CD14-positive monocyte (primary cell): ENCODE measurements at regions not wholly inside any gene's neighbourhood (a gene's known extent, or its start where the extent isn't known, plus 50 kb on each side); places are given as distances from the start of the nearest gene placed in this dataset.
"Not testable (repeated sequence)": the region's sequence is repeated elsewhere in the genome, so short reads cannot be mapped to it uniquely, and the experiment has no call there.

Source experiments
- DNase-seq, 3 donors: peaks; one replicate each; pipeline ENCODE4 v3.0.0-alpha.2; 2011 to 2022
- H2AFZ ChIP-seq: 2 replicates; pipeline ENCODE4 v1.6.0; 2012; ENCODE audit warnings: mild to moderate bottlenecking, low read depth, low read length, inconsistent platforms; ENCODE audit not compliant: insufficient read depth, poor library complexity, severe bottlenecking
- H3K27ac ChIP-seq, 2 donors: 1 replicate in 1 of 2; 2 replicates in 1 of 2; pipeline ENCODE4 v1.5.1; 2012 to 2013; ENCODE audit warnings: low read length in 2 of 2, control low read depth in 1 of 2, inconsistent platforms in 1 of 2, low read depth in 1 of 2, mild to moderate bottlenecking in 1 of 2
- H3K27me3 ChIP-seq, 2 donors: one replicate each; pipeline versions ENCODE4 v1.6.0 to v1.6.1; 2011 to 2013; ENCODE audit warnings: low read length in 2 of 2; ENCODE audit not compliant: control insufficient read depth in 2 of 2, insufficient read depth in 2 of 2
- H3K36me3 ChIP-seq, 2 donors: replicated peaks in 1 of 2; 1 replicate in 1 of 2; 2 replicates in 1 of 2; pipeline versions ENCODE4 v1.5.1 to v1.6.1; 2012 to 2013; ENCODE audit warnings: low read length in 2 of 2, control low read depth in 1 of 2, inconsistent platforms in 1 of 2, mild to moderate bottlenecking in 1 of 2; ENCODE audit not compliant: insufficient read depth in 2 of 2, control insufficient read depth in 1 of 2
- H3K4me1 ChIP-seq, 2 donors: 1 replicate in 1 of 2; 2 replicates in 1 of 2; pipeline versions ENCODE4 v1.5.1 to v1.6.1; 2012 to 2013; ENCODE audit warnings: low read length in 2 of 2, control low read depth in 1 of 2, inconsistent platforms in 1 of 2, mild to moderate bottlenecking in 1 of 2, moderate library complexity in 1 of 2; ENCODE audit not compliant: insufficient read depth in 2 of 2, control insufficient read depth in 1 of 2
- H3K4me2 ChIP-seq: replicated peaks from 2 replicates; pipeline ENCODE3; 2012; ENCODE audit warnings: low read length, moderate library complexity, mild to moderate bottlenecking; ENCODE audit not compliant: poor library complexity, severe bottlenecking; ENCODE audit errors: extremely low read depth
- H3K4me3 ChIP-seq, 3 experiments: fragments of 200-600 bp in 1 of 3; sonication (generic) in 1 of 3; replicated peaks in 1 of 3; 1 replicate in 2 of 3; 2 replicates in 1 of 3; pipeline ENCODE4 v1.5.1; 2011 to 2013; ENCODE audit warnings: low read length in 3 of 3, mild to moderate bottlenecking in 3 of 3, control low read depth in 2 of 3, low read depth in 2 of 3, inconsistent platforms in 1 of 3, moderate library complexity in 1 of 3
- H3K79me2 ChIP-seq: 2 replicates; pipeline ENCODE4 v1.6.0; 2012; ENCODE audit warnings: mild to moderate bottlenecking, control low read depth, inconsistent platforms, low read length, moderate library complexity; ENCODE audit not compliant: insufficient read depth
- H3K9ac ChIP-seq: 2 replicates; pipeline ENCODE4 v1.6.0; 2017; ENCODE audit warnings: low read length, mild to moderate bottlenecking; ENCODE audit not compliant: insufficient read depth, poor library complexity, severe bottlenecking
- H3K9me3 ChIP-seq, 2 donors: replicated peaks in 1 of 2; 1 replicate in 1 of 2; 2 replicates in 1 of 2; pipeline versions ENCODE4 v1.5.1 to v1.6.1; 2012 to 2013; ENCODE audit warnings: low read length in 2 of 2, control low read depth in 1 of 2; ENCODE audit not compliant: control insufficient read depth in 1 of 2, insufficient read depth in 1 of 2
- H4K20me1 ChIP-seq: 2 replicates; pipeline ENCODE4 v1.6.0; 2012; ENCODE audit warnings: mild to moderate bottlenecking, low read length, control low read depth, moderate library complexity; ENCODE audit not compliant: insufficient read depth
- H3K27ac Mint-ChIP-seq, 7 donors: one replicate each; pipeline ENCODE4 v1.8.0; 2020; ENCODE audit warnings: mild to moderate bottlenecking in 7 of 7, mixed read lengths in 7 of 7, moderate library complexity in 6 of 7, inconsistent platforms in 2 of 7
- H3K27me3 Mint-ChIP-seq, 3 donors: one replicate each; pipeline ENCODE4 v1.8.0; 2021 to 2022; ENCODE audit warnings: low read depth in 3 of 3, mild to moderate bottlenecking in 3 of 3, mixed read lengths in 3 of 3, moderate library complexity in 3 of 3, inconsistent platforms in 1 of 3
- H3K36me3 Mint-ChIP-seq, 2 donors: one replicate each; pipeline ENCODE4 v1.8.0; 2020; ENCODE audit warnings: mixed read lengths in 2 of 2, inconsistent platforms in 1 of 2, mild to moderate bottlenecking in 1 of 2
- H3K4me1 Mint-ChIP-seq: one replicate; pipeline ENCODE4 v1.8.0; 2020; ENCODE audit warnings: mild to moderate bottlenecking, mixed read lengths
- H3K4me3 Mint-ChIP-seq, 2 donors: one replicate each; pipeline ENCODE4 v1.8.0; 2020; ENCODE audit warnings: mild to moderate bottlenecking in 2 of 2, mixed read lengths in 2 of 2, moderate library complexity in 1 of 2
- H3K9me3 Mint-ChIP-seq, 7 donors: one replicate each; pipeline ENCODE4 v1.8.0; 2020 to 2022; ENCODE audit warnings: mixed read lengths in 7 of 7, mild to moderate bottlenecking in 6 of 7, moderate library complexity in 6 of 7, inconsistent platforms in 2 of 7
- WGBS: methylation state at CpG from one replicate; pipeline ENCODE4 v1.1.5; 2013; ENCODE audit warnings: missing lambda C conversion rate; ENCODE audit not compliant: insufficient coverage; 5-methylcytosine and 5-hydroxymethylcytosine counted together
- intact Hi-C, 2 donors: fragments of 100-400 bp; cut with micrococcal nuclease; formaldehyde crosslinking; loops; one replicate each; pipeline versions ENCODE4 v1.15.0 to v1.15.1; 2023
- TF ChIP-seq, protein P1 (sequence below): fragments of 200-600 bp; IDR thresholded peaks from one replicate; pipeline ENCODE4 v1.8.0; 2022; ENCODE audit warnings: antibody characterized with exemption, mild to moderate bottlenecking

DNA sequence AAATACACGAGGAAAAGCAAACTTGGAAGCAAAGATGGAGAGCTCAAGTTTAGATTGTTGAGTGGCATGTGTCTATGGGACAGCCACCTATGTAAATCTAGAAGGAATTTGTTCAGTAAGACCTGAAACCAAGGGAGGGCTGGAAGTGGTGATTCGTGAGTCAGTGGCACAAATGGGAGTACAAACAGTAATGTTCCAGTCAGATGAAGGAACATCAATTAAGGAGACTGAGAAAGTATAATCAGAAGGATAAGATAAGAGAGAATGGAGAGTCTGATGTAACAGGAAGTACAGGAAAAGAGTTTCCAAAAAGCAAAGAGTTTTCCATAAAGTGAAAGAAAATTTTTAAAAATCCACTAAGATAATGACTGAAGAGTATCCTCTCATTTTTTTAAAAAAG is 544.2 kb downstream of the KIF20B start:
- peaks cover 0 to 5% (median 5%) of the 10 kb centered on the region in 7 donors for H3K9me3 Mint-ChIP-seq
- no peak overlapping the region for H3K4me2 ChIP-seq
- intact Hi-C loops = no loop called here
- H3K27ac ChIP-seq = no peak overlapping the region
- no peak overlapping the region for H3K27ac Mint-ChIP-seq
- H3K36me3 Mint-ChIP-seq = no peaks in the 10 kb centered on the region
- no peak overlapping the region for H3K4me3 Mint-ChIP-seq
- H3K4me3 ChIP-seq = no peak overlapping the region
- no peak for DNase-seq
- no peak overlapping the region for H2AFZ ChIP-seq
- H3K27me3 ChIP-seq = no peaks in the 10 kb centered on the region
- 91% methylated on average over 2 of the region's 2 CpGs for WGBS
- no peaks in the 10 kb centered on the region for H4K20me1 ChIP-seq
- no peaks in the 10 kb centered on the region for H3K4me1 ChIP-seq
- peaks cover 0 to 1% (median 0%) of the 10 kb centered on the region in 3 donors for H3K27me3 Mint-ChIP-seq
- H3K79me2 ChIP-seq = no peaks in the 10 kb centered on the region
- H3K36me3 ChIP-seq = no peaks in the 10 kb centered on the region
- no peaks in the 10 kb centered on the region for H3K4me1 Mint-ChIP-seq
- peaks cover 0 to 3% of the 10 kb centered on the region in 2 donors for H3K9me3 ChIP-seq
- TF ChIP-seq, protein P1, sequence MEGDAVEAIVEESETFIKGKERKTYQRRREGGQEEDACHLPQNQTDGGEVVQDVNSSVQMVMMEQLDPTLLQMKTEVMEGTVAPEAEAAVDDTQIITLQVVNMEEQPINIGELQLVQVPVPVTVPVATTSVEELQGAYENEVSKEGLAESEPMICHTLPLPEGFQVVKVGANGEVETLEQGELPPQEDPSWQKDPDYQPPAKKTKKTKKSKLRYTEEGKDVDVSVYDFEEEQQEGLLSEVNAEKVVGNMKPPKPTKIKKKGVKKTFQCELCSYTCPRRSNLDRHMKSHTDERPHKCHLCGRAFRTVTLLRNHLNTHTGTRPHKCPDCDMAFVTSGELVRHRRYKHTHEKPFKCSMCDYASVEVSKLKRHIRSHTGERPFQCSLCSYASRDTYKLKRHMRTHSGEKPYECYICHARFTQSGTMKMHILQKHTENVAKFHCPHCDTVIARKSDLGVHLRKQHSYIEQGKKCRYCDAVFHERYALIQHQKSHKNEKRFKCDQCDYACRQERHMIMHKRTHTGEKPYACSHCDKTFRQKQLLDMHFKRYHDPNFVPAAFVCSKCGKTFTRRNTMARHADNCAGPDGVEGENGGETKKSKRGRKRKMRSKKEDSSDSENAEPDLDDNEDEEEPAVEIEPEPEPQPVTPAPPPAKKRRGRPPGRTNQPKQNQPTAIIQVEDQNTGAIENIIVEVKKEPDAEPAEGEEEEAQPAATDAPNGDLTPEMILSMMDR = no peak
- no peak overlapping the region for H3K9ac ChIP-seq

DNA sequence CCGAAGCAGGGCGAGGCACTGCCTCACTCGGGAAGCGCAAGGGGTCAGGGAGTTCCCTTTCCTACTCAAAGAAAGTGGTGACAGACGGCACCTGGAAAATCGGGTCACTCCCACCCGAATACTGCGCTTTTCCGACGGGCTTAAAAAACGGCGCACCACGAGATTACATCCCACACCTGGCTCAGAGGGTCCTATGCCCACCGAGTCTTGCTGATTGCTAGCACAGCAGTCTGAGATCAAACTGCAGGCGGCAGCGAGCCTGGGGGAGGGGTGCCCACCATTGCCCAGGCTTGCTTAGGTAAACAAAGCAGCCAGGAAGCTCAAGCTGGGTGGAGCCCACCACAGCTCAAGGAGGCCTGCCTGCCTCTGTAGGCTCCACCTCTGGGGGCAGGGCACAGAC is 549.4 kb downstream of the KIF20B start:
- H3K36me3 Mint-ChIP-seq, H3K9me3 ChIP-seq, H3K4me1 Mint-ChIP-seq, H3K9ac ChIP-seq, H3K4me3 ChIP-seq, H3K36me3 ChIP-seq, H3K27ac Mint-ChIP-seq, H2AFZ ChIP-seq, H3K27ac ChIP-seq, H3K4me1 ChIP-seq, H3K27me3 Mint-ChIP-seq, DNase-seq, H3K79me2 ChIP-seq, H4K20me1 ChIP-seq, intact Hi-C loops, H3K4me2 ChIP-seq, H3K27me3 ChIP-seq, H3K4me3 Mint-ChIP-seq: not testable (repeated sequence)
- H3K9me3 Mint-ChIP-seq = peaks cover 5 to 19% (median 15%) of the 10 kb centered on the region in 7 donors
- 97% methylated on average over 11 of the region's 16 CpGs for WGBS
